ENCODE measurements at regions not wholly inside any gene's neighbourhood (a gene's known extent, or its start where the extent isn't known, plus 50 kb on each side); places are given as distances from the start of the nearest gene placed in this dataset.
"Not testable (repeated sequence)": the region's sequence is repeated elsewhere in the genome, so short reads cannot be mapped to it uniquely, and the experiment has no call there.

DNA sequence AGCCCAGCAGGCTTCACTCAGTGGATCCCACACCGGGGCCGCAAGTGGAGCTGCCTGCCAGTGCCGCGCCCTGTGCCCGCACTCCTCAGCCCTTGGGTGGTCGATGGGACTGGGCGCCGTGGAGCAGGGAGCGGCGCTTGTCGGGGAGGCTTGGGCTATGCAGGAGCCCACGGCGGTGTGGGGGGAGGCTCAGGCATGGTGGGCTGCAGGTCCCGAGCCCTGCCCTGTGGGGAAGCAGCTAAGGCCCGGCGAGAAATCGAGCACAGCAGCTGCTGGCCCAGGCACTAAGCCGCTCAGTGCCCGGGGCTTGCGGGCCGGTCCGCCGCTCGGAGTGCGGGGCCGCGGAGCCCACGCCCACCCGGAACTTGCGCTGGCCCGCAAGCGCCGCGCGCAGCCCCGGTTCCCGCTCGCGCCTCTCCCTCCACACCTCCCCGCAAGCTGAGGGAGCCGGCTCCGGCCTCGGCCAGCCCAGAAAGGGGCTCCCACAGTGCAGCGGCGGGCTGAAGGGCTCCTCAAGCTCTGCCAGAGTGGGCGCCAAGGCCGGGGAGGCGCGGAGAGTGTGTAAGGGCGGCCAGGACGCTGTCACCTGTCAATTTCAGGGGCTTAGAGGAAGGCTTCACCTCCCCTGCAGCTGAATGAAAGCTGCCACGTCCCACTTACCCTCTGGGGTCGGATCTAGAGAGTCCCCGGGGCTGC is 157.3 kb downstream of the LY86 start:
- TF ChIP-seq, protein P1, sequence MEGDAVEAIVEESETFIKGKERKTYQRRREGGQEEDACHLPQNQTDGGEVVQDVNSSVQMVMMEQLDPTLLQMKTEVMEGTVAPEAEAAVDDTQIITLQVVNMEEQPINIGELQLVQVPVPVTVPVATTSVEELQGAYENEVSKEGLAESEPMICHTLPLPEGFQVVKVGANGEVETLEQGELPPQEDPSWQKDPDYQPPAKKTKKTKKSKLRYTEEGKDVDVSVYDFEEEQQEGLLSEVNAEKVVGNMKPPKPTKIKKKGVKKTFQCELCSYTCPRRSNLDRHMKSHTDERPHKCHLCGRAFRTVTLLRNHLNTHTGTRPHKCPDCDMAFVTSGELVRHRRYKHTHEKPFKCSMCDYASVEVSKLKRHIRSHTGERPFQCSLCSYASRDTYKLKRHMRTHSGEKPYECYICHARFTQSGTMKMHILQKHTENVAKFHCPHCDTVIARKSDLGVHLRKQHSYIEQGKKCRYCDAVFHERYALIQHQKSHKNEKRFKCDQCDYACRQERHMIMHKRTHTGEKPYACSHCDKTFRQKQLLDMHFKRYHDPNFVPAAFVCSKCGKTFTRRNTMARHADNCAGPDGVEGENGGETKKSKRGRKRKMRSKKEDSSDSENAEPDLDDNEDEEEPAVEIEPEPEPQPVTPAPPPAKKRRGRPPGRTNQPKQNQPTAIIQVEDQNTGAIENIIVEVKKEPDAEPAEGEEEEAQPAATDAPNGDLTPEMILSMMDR (IDR thresholded peaks at IDR 0.05; ENCODE audit: low read depth, low read length, missing input control): not testable (repeated sequence)
- TF ChIP-seq EGR1 (IDR thresholded peaks at IDR 0.05; ENCODE audit: low read depth in 2 of 2); RAD21 (IDR thresholded peaks at IDR 0.05); TAF1 (conservative IDR thresholded peaks at IDR 0.05); HNF4A (conservative IDR thresholded peaks at IDR 0.05): not testable (repeated sequence)
- TF ChIP-seq, protein P2, sequence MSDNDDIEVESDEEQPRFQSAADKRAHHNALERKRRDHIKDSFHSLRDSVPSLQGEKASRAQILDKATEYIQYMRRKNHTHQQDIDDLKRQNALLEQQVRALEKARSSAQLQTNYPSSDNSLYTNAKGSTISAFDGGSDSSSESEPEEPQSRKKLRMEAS (IDR thresholded peaks at IDR 0.05): not testable (repeated sequence)

All from liver (tissue), 3 donors.